CD4-positive, alpha-beta memory T cell (primary cell): ENCODE measurements at regions not wholly inside any gene's neighbourhood (a gene's known extent, or its start where the extent isn't known, plus 50 kb on each side); places are given as distances from the start of the nearest gene placed in this dataset.
"Not testable (repeated sequence)": the region's sequence is repeated elsewhere in the genome, so short reads cannot be mapped to it uniquely, and the experiment has no call there.

Experiments used
- CTCF ChIA-PET: fragments of 350-600 bp; sonication (Branson Sonifier 250); formaldehyde crosslinking; loops from one replicate; lab custom pipeline; 2021; ENCODE audit warnings: inconsistent platforms; ENCODE audit not compliant: partially characterized antibody; lab: Charles Lee
- POLR2A ChIA-PET: fragments of 350-600 bp; sonication (Branson Sonifier 250); formaldehyde crosslinking; loops from one replicate; lab custom pipeline; 2021; ENCODE audit not compliant: partially characterized antibody; lab: Charles Lee
- DNase-seq, 5 donors: peaks; one replicate each; pipeline versions ENCODE4 v3.0.0 to v3.0.0-alpha.2; 2020 to 2022; ENCODE audit warnings: mixed read lengths in 1 of 5
- H3K27ac ChIP-seq: one replicate; pipeline ENCODE4 v1.7.0; 2013; ENCODE audit warnings: low read depth, low read length
- H3K27me3 ChIP-seq: 2 replicates; pipeline ENCODE4 v1.7.0; 2013; ENCODE audit warnings: mild to moderate bottlenecking, low read length, moderate library complexity; ENCODE audit not compliant: insufficient read depth
- H3K36me3 ChIP-seq: 2 replicates; pipeline ENCODE4 v1.7.0; 2013; ENCODE audit warnings: mild to moderate bottlenecking, low read length, moderate library complexity; ENCODE audit not compliant: insufficient read depth
- H3K4me1 ChIP-seq: 2 replicates; pipeline ENCODE4 v1.7.0; 2013; ENCODE audit warnings: mild to moderate bottlenecking, low read length, moderate library complexity; ENCODE audit not compliant: insufficient read depth
- H3K4me3 ChIP-seq, 2 donors: one replicate each; pipeline ENCODE4 v1.7.0; 2013; ENCODE audit warnings: low read length in 2 of 2, mild to moderate bottlenecking in 1 of 2
- H3K9me3 ChIP-seq, 2 donors: one replicate each; pipeline ENCODE4 v1.7.0; 2013; ENCODE audit warnings: low read length in 2 of 2, control low read depth in 1 of 2; ENCODE audit not compliant: control insufficient read depth in 1 of 2
- H3K27ac Mint-ChIP-seq, 7 donors: one replicate each; pipeline ENCODE4 v1.8.0; 2020 to 2021; ENCODE audit warnings: mixed read lengths in 7 of 7, mild to moderate bottlenecking in 6 of 7, inconsistent platforms in 3 of 7, moderate library complexity in 3 of 7
- H3K27me3 Mint-ChIP-seq, 2 donors: one replicate each; pipeline ENCODE4 v1.8.0; 2020 to 2021; ENCODE audit warnings: mixed read lengths in 2 of 2
- H3K36me3 Mint-ChIP-seq, 2 donors: one replicate each; pipeline ENCODE4 v1.8.0; 2020 to 2021; ENCODE audit warnings: mixed read lengths in 2 of 2, inconsistent platforms in 1 of 2, mild to moderate bottlenecking in 1 of 2
- H3K4me1 Mint-ChIP-seq, 4 donors: one replicate each; pipeline ENCODE4 v1.8.0; 2020 to 2021; ENCODE audit warnings: mixed read lengths in 4 of 4, mild to moderate bottlenecking in 1 of 4
- H3K4me3 Mint-ChIP-seq, 8 donors: one replicate each; pipeline ENCODE4 v1.8.0; 2020 to 2021; ENCODE audit warnings: mixed read lengths in 8 of 8, mild to moderate bottlenecking in 7 of 8, moderate library complexity in 6 of 8, inconsistent platforms in 3 of 8
- H3K9me3 Mint-ChIP-seq, 8 donors: one replicate each; pipeline ENCODE4 v1.8.0; 2020 to 2021; ENCODE audit warnings: mixed read lengths in 8 of 8, mild to moderate bottlenecking in 5 of 8, inconsistent platforms in 3 of 8, moderate library complexity in 1 of 8
- intact Hi-C: fragments of 100-400 bp; cut with micrococcal nuclease; formaldehyde crosslinking; loops from one replicate; pipeline ENCODE4 v1.15.1; 2023

DNA sequence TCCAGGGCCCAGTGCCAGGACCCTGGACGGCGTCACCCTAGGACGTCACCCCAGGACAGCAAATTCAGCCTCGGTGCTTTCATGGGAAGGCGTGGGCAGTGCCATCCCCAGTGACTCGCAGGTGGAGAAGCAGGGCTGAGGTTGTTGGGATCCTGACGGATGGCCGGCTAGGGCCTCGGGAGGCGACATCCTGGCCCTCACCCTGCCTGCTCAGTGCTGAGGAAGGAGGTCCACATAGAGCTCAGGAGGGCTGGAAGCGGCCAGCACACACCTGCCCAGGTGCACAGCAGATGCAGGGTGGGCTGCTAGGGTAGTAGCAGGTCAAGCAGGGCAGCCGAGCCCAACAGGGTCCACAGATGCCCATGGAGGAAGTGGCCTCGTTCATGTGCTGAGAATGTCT, 482.0 kb upstream of the SALL3 start:
- ChIA-PET CTCF (no interaction called here), POLR2A (no interaction called here)
- H3K4me3 ChIP-seq: no peak overlapping the region
- no peak overlapping the region for H3K27ac Mint-ChIP-seq
- no peak for DNase-seq
- no peak overlapping the region for H3K27ac ChIP-seq
- H3K9me3 Mint-ChIP-seq: peaks cover 0 to 8% (median 0%) of the 10 kb centered on the region in 8 donors
- H3K4me1 Mint-ChIP-seq: no peaks in the 10 kb centered on the region
- no peaks in the 10 kb centered on the region for H3K27me3 ChIP-seq
- H3K27me3 Mint-ChIP-seq: no peaks in the 10 kb centered on the region
- intact Hi-C loops: no loop called here
- H3K4me1 ChIP-seq: no peaks in the 10 kb centered on the region
- no peaks in the 10 kb centered on the region for H3K36me3 Mint-ChIP-seq
- no peaks in the 10 kb centered on the region for H3K36me3 ChIP-seq
- no peak overlapping the region for H3K4me3 Mint-ChIP-seq
- H3K9me3 ChIP-seq: no peaks in the 10 kb centered on the region

DNA sequence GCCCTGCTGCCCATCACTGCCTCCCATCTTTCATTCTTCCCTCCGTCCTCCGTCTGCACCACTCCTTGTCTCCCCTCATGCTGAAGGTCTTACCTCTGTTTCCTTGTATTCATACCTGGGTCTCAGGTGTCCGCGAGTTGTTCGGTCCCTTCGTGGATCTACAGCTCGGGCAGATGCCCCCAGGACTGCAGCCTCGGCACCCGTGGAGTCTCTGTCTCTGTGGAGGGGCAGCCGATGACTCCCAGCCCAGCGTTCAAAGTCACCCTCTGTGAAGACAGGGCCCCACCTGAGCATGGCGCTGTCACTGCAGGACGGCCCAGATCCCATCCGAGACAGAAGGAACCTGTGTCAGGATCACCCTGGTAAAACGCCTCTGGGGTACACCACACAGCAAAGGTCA, 480.0 kb upstream of the SALL3 start:
- DNase-seq: no peak
- Mint-ChIP-seq H3K27me3 (no peaks in the 10 kb centered on the region), H3K4me1 (no peaks in the 10 kb centered on the region), H3K36me3 (no peaks in the 10 kb centered on the region), H3K27ac (no peak overlapping the region), H3K4me3 (no peak overlapping the region), H3K9me3 (peaks cover 0 to 8% (median 0%) of the 10 kb centered on the region in 8 donors)
- no peaks in the 10 kb centered on the region for H3K4me1 ChIP-seq
- H3K27ac ChIP-seq: no peak overlapping the region
- no peaks in the 10 kb centered on the region for H3K9me3 ChIP-seq
- H3K27me3 ChIP-seq: no peaks in the 10 kb centered on the region
- intact Hi-C loops: no loop called here
- POLR2A ChIA-PET: no interaction called here
- CTCF ChIA-PET: no interaction called here
- H3K36me3 ChIP-seq: no peaks in the 10 kb centered on the region
- H3K4me3 ChIP-seq: no peak overlapping the region

DNA sequence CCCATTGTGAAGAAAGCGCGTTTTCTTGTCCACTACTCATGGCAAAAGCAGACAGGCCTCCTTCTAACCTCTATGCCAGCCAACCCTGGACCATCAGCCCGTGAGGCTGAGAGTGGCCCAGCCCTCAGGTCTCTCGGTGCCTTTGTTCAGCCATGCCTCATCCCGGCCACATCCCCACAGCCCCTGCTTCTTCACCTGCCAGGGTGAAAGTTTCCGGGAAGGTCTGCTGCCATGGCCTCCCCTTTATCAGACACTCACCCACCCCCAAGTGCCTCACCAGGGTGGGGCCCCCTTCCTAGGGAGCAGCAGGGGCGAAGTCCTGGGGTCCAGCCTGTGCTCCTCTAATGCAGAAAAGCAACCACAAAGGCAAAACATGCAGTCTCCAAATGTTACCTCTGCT, 478.4 kb upstream of the SALL3 start:
- Mint-ChIP-seq H3K27ac (no peak overlapping the region), H3K4me1 (no peaks in the 10 kb centered on the region), H3K27me3 (no peaks in the 10 kb centered on the region), H3K9me3 (peaks cover 0 to 8% (median 0%) of the 10 kb centered on the region in 8 donors), H3K4me3 (peak overlapping the region in 1 of 8 donors; percentile 31), H3K36me3 (no peaks in the 10 kb centered on the region)
- no peaks in the 10 kb centered on the region for H3K27me3 ChIP-seq
- H3K9me3 ChIP-seq: no peaks in the 10 kb centered on the region
- no peaks in the 10 kb centered on the region for H3K4me1 ChIP-seq
- POLR2A ChIA-PET: no interaction called here
- intact Hi-C loops: no loop called here
- CTCF ChIA-PET: no interaction called here
- H3K27ac ChIP-seq: no peak overlapping the region
- H3K36me3 ChIP-seq: no peaks in the 10 kb centered on the region
- DNase-seq: no peak
- H3K4me3 ChIP-seq: no peak overlapping the region

DNA sequence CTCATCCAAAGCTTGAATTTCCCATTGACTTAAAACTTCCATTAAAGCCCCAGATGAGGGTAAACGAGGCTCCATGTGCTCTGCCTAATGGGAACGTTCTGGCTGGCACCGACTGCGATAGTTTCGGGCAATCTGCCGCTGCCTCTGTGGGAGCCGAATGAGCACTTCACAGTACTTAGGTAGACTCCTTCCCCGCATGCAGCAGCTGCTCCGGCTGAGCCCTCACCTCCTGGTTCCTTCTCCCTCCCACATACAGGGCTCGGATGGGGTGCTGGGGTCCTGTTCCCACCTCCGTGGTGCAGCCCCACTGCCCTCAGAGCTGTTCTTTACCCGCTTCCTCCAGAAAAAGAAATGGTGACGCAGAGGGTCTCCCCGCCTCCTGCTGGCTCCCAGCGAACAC, 476.5 kb upstream of the SALL3 start:
- peaks cover 0 to 7% (median 0%) of the 10 kb centered on the region in 8 donors for H3K9me3 Mint-ChIP-seq
- H3K36me3 Mint-ChIP-seq: no peaks in the 10 kb centered on the region
- ChIA-PET POLR2A (no interaction called here), CTCF (no interaction called here)
- H3K4me1 Mint-ChIP-seq: no peaks in the 10 kb centered on the region
- no peaks in the 10 kb centered on the region for H3K27me3 ChIP-seq
- H3K4me1 ChIP-seq: no peaks in the 10 kb centered on the region
- no peaks in the 10 kb centered on the region for H3K27me3 Mint-ChIP-seq
- no peak overlapping the region for H3K4me3 Mint-ChIP-seq
- no peaks in the 10 kb centered on the region for H3K36me3 ChIP-seq
- H3K9me3 ChIP-seq: no peaks in the 10 kb centered on the region
- no peak overlapping the region for H3K4me3 ChIP-seq
- no peak overlapping the region for H3K27ac ChIP-seq
- no peak overlapping the region for H3K27ac Mint-ChIP-seq
- DNase-seq: no peak
- intact Hi-C loops: no loop called here

DNA sequence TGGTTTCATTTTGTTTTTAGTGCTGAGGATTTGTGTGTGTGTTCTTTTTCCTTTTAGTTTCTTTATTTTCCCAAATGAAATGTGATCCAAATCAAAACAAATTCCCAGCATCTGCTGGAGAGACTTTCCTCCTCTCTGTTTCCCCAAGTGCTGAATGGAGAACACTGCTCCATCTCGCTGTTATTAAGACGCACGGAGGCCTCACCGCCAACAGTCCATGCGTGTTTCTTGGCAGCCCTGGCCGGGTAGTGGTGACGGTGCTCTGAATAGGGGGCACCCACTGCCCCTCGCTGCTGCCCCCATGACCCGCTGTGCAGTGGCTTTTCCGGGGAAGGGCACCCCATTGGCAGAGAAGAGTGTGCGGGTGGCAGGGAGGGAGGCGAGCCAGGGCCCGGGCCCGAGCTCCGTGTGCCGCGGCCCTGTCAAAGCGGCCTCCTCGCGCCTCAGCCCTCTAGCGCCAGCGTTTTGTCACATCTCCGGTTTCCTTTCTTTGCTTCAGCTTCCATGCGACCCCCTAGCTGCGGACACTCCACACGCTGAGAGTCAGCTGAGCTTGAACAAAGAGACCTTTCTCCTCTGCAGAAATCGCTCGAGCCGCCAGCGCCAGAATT, 473.7 kb upstream of the SALL3 start:
- H3K36me3 ChIP-seq: no peaks in the 10 kb centered on the region
- Mint-ChIP-seq H3K9me3 (peaks cover 0 to 7% (median 0%) of the 10 kb centered on the region in 8 donors), H3K27ac (no peak overlapping the region), H3K27me3 (no peaks in the 10 kb centered on the region), H3K4me1 (no peaks in the 10 kb centered on the region), H3K36me3 (no peaks in the 10 kb centered on the region), H3K4me3 (no peak overlapping the region)
- CTCF ChIA-PET: no interaction called here
- no peak for DNase-seq
- H3K4me1 ChIP-seq: no peaks in the 10 kb centered on the region
- intact Hi-C loops: no loop called here
- H3K4me3 ChIP-seq: no peak overlapping the region
- H3K9me3 ChIP-seq: no peaks in the 10 kb centered on the region
- POLR2A ChIA-PET: no interaction called here
- H3K27ac ChIP-seq: no peak overlapping the region
- H3K27me3 ChIP-seq: no peaks in the 10 kb centered on the region

DNA sequence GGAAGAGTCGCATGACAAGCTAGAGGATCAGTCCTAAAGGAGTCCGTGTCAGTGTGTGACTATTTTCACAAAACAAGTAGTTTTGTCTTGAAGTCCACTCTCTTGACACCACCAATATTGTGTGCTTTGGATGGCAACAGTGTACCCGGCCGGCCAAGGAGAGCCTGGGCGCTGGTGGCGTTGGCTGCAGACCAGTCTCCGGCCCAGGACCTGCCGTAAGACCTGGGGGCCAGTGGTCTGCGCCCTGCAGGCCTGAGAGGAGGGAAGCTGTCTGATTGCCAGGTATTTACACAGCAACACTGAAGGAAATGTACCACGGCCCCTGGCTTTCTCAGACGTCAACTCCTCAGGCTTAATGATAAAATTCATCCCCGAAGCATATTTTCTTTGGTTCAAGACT, 472.4 kb upstream of the SALL3 start:
- Mint-ChIP-seq H3K4me3 (no peak overlapping the region), H3K36me3 (no peaks in the 10 kb centered on the region), H3K27ac (no peak overlapping the region), H3K9me3 (peaks cover 0 to 4% (median 0%) of the 10 kb centered on the region in 8 donors), H3K4me1 (no peaks in the 10 kb centered on the region), H3K27me3 (peaks cover 0 to 1% of the 10 kb centered on the region in 2 donors)
- Histone ChIP-seq H3K9me3 (no peaks in the 10 kb centered on the region), H3K36me3 (no peaks in the 10 kb centered on the region), H3K4me3 (no peak overlapping the region), H3K27ac (no peak overlapping the region), H3K27me3 (no peaks in the 10 kb centered on the region), H3K4me1 (no peaks in the 10 kb centered on the region)
- DNase-seq: no peak
- POLR2A ChIA-PET: no interaction called here
- intact Hi-C loops: no loop called here
- CTCF ChIA-PET: no interaction called here

DNA sequence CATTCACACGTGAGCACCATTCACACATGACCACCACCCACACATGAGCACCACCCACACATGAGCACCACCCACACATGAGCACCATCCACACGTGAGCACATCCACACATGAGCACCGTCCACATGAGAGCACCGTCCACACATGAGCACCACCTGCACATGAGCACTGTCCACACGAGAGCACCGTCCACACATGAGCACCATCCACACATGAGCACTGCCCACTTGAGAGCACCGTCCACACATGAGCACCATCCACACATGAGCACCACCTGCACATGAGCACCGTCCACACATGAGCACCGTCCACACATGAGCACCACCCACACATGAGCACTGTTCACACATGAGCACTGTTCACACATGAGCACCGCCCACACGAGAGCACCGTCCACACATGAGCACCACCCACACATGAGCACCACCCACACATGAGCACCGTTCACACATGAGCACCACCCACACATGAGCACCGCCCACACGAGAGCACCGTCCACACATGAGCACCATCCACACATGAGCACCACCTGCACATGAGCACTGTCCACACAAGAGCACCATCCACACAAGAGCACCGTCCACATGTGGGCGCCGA, 471.3 kb upstream of the SALL3 start:
- H3K36me3 ChIP-seq, H3K4me3 Mint-ChIP-seq, H3K4me1 Mint-ChIP-seq, H3K9me3 ChIP-seq, POLR2A ChIA-PET, H3K27ac Mint-ChIP-seq, H3K27me3 Mint-ChIP-seq, H3K4me1 ChIP-seq, H3K27ac ChIP-seq, H3K27me3 ChIP-seq, CTCF ChIA-PET, H3K9me3 Mint-ChIP-seq, intact Hi-C loops, H3K4me3 ChIP-seq, H3K36me3 Mint-ChIP-seq, DNase-seq: not testable (repeated sequence)
